Mucosa of gallbladder (tissue), 1 donor: ENCODE measurements at regions not wholly inside any gene's neighbourhood (a gene's known extent, or its start where the extent isn't known, plus 50 kb on each side); places are given as distances from the start of the nearest gene placed in this dataset.
"Not testable (repeated sequence)": the region's sequence is repeated elsewhere in the genome, so short reads cannot be mapped to it uniquely, and the experiment has no call there.

Source experiments
- DNase-seq: peaks from one replicate; pipeline ENCODE4 v3.0.0-alpha.2; 2020; ENCODE audit warnings: low spot score
- donor health status: DM: no; HTN: no; CAD: no.

- DNase-seq, result no peak
Observed at GRCh38 chr5:116970318-116970717, 395.7 kb upstream of the SEMA6A start.

GRCh38 chr5:116964438-116964837 lies 389.8 kb upstream of the SEMA6A start:
- DNase-seq, result no peak

GRCh38 chr5:116961021-116961420 lies 386.4 kb upstream of the SEMA6A start:
- no peak for DNase-seq

- DNase-seq, result no peak
Observed at GRCh38 chr5:116959843-116960242, 385.2 kb upstream of the SEMA6A start.

- no peak for DNase-seq
Observed at GRCh38 chr5:116953251-116953930, 378.8 kb upstream of the SEMA6A start.

GRCh38 chr5:116951219-116951618 lies 376.6 kb upstream of the SEMA6A start:
- no peak for DNase-seq

- DNase-seq, result peak; percentile 76
Observed at GRCh38 chr5:116947691-116948528, 373.3 kb upstream of the SEMA6A start.

GRCh38 chr5:116945613-116946382 lies 371.2 kb upstream of the SEMA6A start:
- not testable (repeated sequence) for DNase-seq

- peak; percentile 11 for DNase-seq
Observed at GRCh38 chr5:116944183-116944582, 369.6 kb upstream of the SEMA6A start.

- DNase-seq, result no peak
Observed at GRCh38 chr5:116942622-116943021, 368.0 kb upstream of the SEMA6A start.

- DNase-seq, result no peak
Observed at GRCh38 chr5:116939641-116940040, 365.0 kb upstream of the SEMA6A start.

- no peak for DNase-seq
Observed at GRCh38 chr5:116938488-116938887, 363.9 kb upstream of the SEMA6A start.

GRCh38 chr5:116935561-116936162 lies 361.0 kb upstream of the SEMA6A start:
- DNase-seq, result no peak

GRCh38 chr5:116930616-116931015 lies 356.0 kb upstream of the SEMA6A start:
- no peak for DNase-seq

GRCh38 chr5:116923344-116923743 lies 348.7 kb upstream of the SEMA6A start:
- DNase-seq, result no peak

GRCh38 chr5:116922532-116922931 lies 347.9 kb upstream of the SEMA6A start:
- DNase-seq, result no peak

- no peak for DNase-seq
Observed at GRCh38 chr5:116914869-116915504, 340.4 kb upstream of the SEMA6A start.

GRCh38 chr5:116912221-116912620 lies 337.6 kb upstream of the SEMA6A start:
- DNase-seq, result no peak

- no peak for DNase-seq
Observed at GRCh38 chr5:116911074-116911473, 336.5 kb upstream of the SEMA6A start.

- no peak for DNase-seq
Observed at GRCh38 chr5:116908537-116908936, 333.9 kb upstream of the SEMA6A start.

GRCh38 chr5:116905885-116906284 lies 331.3 kb upstream of the SEMA6A start:
- DNase-seq, result no peak

- no peak for DNase-seq
Observed at GRCh38 chr5:116900793-116901192, 326.2 kb upstream of the SEMA6A start.
